Hepatocyte (in vitro differentiated cells): ENCODE measurements at regions not wholly inside any gene's neighbourhood (a gene's known extent, or its start where the extent isn't known, plus 50 kb on each side); places are given as distances from the start of the nearest gene placed in this dataset.

ENCODE experiments used
- CTCF ChIP-seq: fragments of 200-600 bp; sonication (generic); IDR thresholded peaks from 2 replicates; pipeline ENCODE4 v1.5.1; 2016; ENCODE audit warnings: antibody characterized with exemption, mild to moderate bottlenecking; ENCODE audit not compliant: poor library complexity
- EZH2 ChIP-seq: fragments of 200-600 bp; sonication (generic); IDR thresholded peaks from 2 replicates; pipeline ENCODE4 v1.6.1; 2016; ENCODE audit warnings: antibody characterized with exemption, mild to moderate bottlenecking, borderline replicate concordance

- TF ChIP-seq CTCF, result no peak
- TF ChIP-seq EZH2, result no peak
Observed at GRCh38 chr18:56488739-56489138, 149.7 kb downstream of the TXNL1 start.
